Neural cell (in vitro differentiated cells): ENCODE measurements at regions not wholly inside any gene's neighbourhood (a gene's known extent, or its start where the extent isn't known, plus 50 kb on each side); places are given as distances from the start of the nearest gene placed in this dataset.

Experiments
- H2AFZ ChIP-seq: fragments of 200-600, 300-800 bp; sonication (generic), shearing (Covaris generic); 2 replicates; pipeline ENCODE4 v1.6.0; 2014; ENCODE audit warnings: low read depth, mild to moderate bottlenecking, antibody characterized with exemption, low read length, moderate library complexity
- H3F3A ChIP-seq: fragments of 200-600 bp; shearing (Covaris generic); 2 replicates; pipeline ENCODE4 v1.6.1; 2016; ENCODE audit warnings: mild to moderate bottlenecking, moderate library complexity, mixed read lengths, antibody characterized with exemption, low read length; ENCODE audit not compliant: insufficient read depth, poor library complexity, severe bottlenecking
- H3K27ac ChIP-seq: fragments of 200-600, 300-800 bp; sonication (generic), shearing (Covaris generic); 2 replicates; pipeline ENCODE4 v1.5.1; 2014; ENCODE audit warnings: mild to moderate bottlenecking, low read length, moderate library complexity
- H3K27me3 ChIP-seq: fragments of 300-800, 200-600 bp; sonication (generic), shearing (Covaris generic); 2 replicates; pipeline ENCODE4 v1.6.0; 2014; ENCODE audit warnings: mild to moderate bottlenecking, low read depth, low read length, moderate library complexity; ENCODE audit not compliant: insufficient read depth
- H3K36me3 ChIP-seq: fragments of 300-800, 200-600 bp; sonication (generic), shearing (Covaris generic); 2 replicates; pipeline ENCODE4 v1.5.1; 2014; ENCODE audit warnings: mild to moderate bottlenecking, antibody characterized with exemption, low read length, moderate library complexity; ENCODE audit not compliant: insufficient read depth
- H3K4me2 ChIP-seq: fragments of 300-800, 200-600 bp; sonication (generic), shearing (Covaris generic); 2 replicates; pipeline ENCODE4 v1.6.0; 2014; ENCODE audit warnings: mild to moderate bottlenecking, low read length
- H3K4me3 ChIP-seq: fragments of 300-800, 200-600 bp; sonication (generic), shearing (Covaris generic); 2 replicates; pipeline ENCODE4 v1.5.1; 2014; ENCODE audit warnings: mild to moderate bottlenecking, low read length, moderate library complexity
- H3K79me2 ChIP-seq: fragments of 200-600 bp; shearing (Covaris generic); replicated peaks from 2 replicates; pipeline ENCODE4 v1.6.0; 2014; ENCODE audit warnings: mild to moderate bottlenecking, low read length, moderate library complexity; ENCODE audit not compliant: insufficient read depth
- H3K9ac ChIP-seq: fragments of 300-800, 200-600 bp; sonication (generic), shearing (Covaris generic); 2 replicates; pipeline ENCODE4 v1.6.1; 2016; ENCODE audit warnings: mild to moderate bottlenecking, low read length, mixed read lengths
- H3K9me2 ChIP-seq: fragments of 200-600 bp; shearing (Covaris generic); 2 replicates; pipeline ENCODE4 v1.6.1; 2016; ENCODE audit warnings: mild to moderate bottlenecking, low read length, mixed read lengths; ENCODE audit not compliant: insufficient read depth
- H3K9me3 ChIP-seq: fragments of 200-600, 300-800 bp; sonication (generic), shearing (Covaris generic); 2 replicates; pipeline ENCODE4 v1.6.1; 2016; ENCODE audit warnings: mild to moderate bottlenecking, mixed run types, low read length, moderate library complexity, mixed read lengths
- H4K20me1 ChIP-seq: fragments of 200-600 bp; shearing (Covaris generic); 2 replicates; pipeline ENCODE4 v1.6.1; 2016; ENCODE audit warnings: mild to moderate bottlenecking, mixed run types; ENCODE audit not compliant: insufficient read depth
- EP300 ChIP-seq: fragments of 450-650 bp; conservative IDR thresholded peaks from 2 replicates; pipeline ENCODE4 v1.6.1; 2014; ENCODE audit warnings: antibody characterized with exemption, mild to moderate bottlenecking, moderate library complexity; ENCODE audit not compliant: poor library complexity, severe bottlenecking
- EZH2 ChIP-seq: fragments of 200-600, 300-800 bp; shearing (Covaris generic), sonication (generic); IDR thresholded peaks from 2 replicates; pipeline ENCODE4 v1.6.1; 2014; ENCODE audit warnings: antibody characterized with exemption, low read length, borderline replicate concordance, mild to moderate bottlenecking; ENCODE audit not compliant: insufficient read depth, poor library complexity, severe bottlenecking
- MXI1 ChIP-seq: fragments of 450-650 bp; conservative IDR thresholded peaks from 2 replicates; pipeline ENCODE4 v1.6.1; 2014; ENCODE audit warnings: antibody characterized with exemption, mild to moderate bottlenecking; ENCODE audit not compliant: poor library complexity, severe bottlenecking
- POLR2AphosphoS5 ChIP-seq: IDR thresholded peaks from 2 replicates; pipeline ENCODE4 v1.6.1; 2012
- RAD21 ChIP-seq: fragments of 450-650 bp; conservative IDR thresholded peaks from 2 replicates; pipeline ENCODE4 v1.6.1; 2014; ENCODE audit warnings: antibody characterized with exemption, mild to moderate bottlenecking, moderate library complexity
- SMC3 ChIP-seq: fragments of 450-650 bp; conservative IDR thresholded peaks from 2 replicates; pipeline ENCODE4 v1.6.1; 2014; ENCODE audit warnings: antibody characterized with exemption, mild to moderate bottlenecking, moderate library complexity; ENCODE audit not compliant: poor library complexity
- TAF1 ChIP-seq: IDR thresholded peaks from 2 replicates; pipeline ENCODE4 v1.6.1; 2012; ENCODE audit warnings: low read depth
- TF ChIP-seq, protein P1 (sequence below): fragments of 450-650 bp; IDR thresholded peaks from 2 replicates; pipeline ENCODE4 v1.5.1; 2014; ENCODE audit warnings: antibody characterized with exemption, mild to moderate bottlenecking, moderate library complexity; ENCODE audit not compliant: poor library complexity, severe bottlenecking
- TF ChIP-seq, protein P2 (sequence below): IDR thresholded peaks from 2 replicates; pipeline ENCODE4 v1.6.1; 2012; ENCODE audit warnings: borderline replicate concordance

DNA sequence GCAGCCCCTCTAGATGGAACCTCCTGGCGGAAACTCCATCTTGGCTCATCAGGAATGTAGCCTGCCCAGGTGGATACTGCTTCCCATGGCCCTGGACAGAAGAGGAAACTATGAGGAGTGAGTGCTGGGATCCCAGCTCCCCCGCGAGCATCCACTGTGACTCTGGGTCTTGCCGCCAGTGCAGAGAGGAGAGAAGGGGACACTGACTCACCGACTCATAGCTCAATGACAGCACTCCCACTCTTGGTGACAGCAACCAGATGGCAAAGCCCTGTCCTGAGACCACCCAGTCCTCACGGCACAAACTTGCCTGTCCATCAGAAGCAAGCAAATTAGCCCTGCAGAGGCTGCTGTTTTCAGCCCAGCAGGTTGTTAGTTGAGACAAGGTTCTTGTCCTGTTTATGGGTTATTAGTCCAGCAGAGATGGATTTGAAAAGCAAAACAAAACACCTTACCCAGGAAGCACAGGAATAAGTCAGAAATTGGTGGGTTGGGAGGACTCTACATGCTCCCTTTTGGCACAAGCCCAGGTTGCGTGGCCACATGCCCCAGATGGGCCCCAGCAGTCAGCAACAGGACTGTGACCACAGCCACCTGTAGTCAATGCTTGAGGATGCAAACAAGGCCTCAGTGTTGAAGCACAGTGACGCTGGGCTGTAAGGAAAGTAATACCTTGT, 111.5 kb upstream of the GLI2 start:
- Histone ChIP-seq H3K9me3 (peaks cover 5% of the 10 kb centered on the region), H3K27ac (no peak overlapping the region), H3K9me2 (no peaks in the 10 kb centered on the region), H3K79me2 (no peaks in the 10 kb centered on the region), H3K27me3 (no peaks in the 10 kb centered on the region), H4K20me1 (no peaks in the 10 kb centered on the region), H3K36me3 (no peaks in the 10 kb centered on the region), H3K9ac (no peak overlapping the region), H3F3A (no peaks in the 10 kb centered on the region), H3K4me3 (no peak overlapping the region), H2AFZ (no peak overlapping the region), H3K4me2 (no peak overlapping the region)
- TF ChIP-seq EP300 (no peak), RAD21 (no peak)

DNA sequence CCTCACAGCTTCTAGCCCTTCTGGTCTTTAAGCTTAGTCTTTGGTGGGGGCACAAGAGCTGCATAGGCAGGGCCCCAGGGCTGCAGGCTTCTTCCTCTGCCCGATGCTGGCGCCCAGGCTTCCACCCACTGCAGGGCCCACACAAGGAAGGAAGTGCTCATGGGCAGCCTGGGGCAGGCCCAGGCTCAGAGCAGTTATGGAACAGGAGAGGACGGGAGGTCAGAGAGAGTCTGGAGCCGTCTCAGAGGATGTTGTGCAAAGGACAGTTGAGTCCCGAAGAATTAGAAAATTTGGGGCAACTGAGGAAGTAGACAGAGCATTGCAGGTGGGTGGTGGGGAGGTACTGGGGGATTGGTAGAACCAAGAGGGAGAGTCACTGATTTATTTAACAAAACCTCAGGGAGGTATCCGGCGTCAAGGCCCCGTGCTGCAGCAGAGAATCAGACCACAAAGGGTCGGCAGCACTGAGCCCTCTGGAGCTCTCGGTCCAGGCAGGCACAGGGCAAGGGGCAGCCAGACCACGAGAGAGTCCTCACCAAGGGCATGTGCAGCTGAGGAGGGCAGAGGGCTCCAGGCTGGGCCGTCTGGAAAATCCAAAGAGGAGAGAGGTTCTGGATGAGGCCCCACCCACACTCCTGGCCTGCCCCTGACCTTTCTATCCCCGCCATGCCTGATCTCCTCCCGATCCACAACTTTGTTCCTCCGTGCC, 110.8 kb upstream of the GLI2 start:
- Histone ChIP-seq H3K36me3 (no peaks in the 10 kb centered on the region), H4K20me1 (no peaks in the 10 kb centered on the region), H3K9me2 (no peaks in the 10 kb centered on the region), H3K9me3 (peaks cover 5% of the 10 kb centered on the region), H3F3A (no peaks in the 10 kb centered on the region), H3K79me2 (no peaks in the 10 kb centered on the region), H3K27ac (no peak overlapping the region), H3K4me3 (no peak overlapping the region), H3K4me2 (no peak overlapping the region), H3K9ac (no peak overlapping the region), H3K27me3 (no peaks in the 10 kb centered on the region), H2AFZ (no peak overlapping the region)
- TF ChIP-seq, protein P1, sequence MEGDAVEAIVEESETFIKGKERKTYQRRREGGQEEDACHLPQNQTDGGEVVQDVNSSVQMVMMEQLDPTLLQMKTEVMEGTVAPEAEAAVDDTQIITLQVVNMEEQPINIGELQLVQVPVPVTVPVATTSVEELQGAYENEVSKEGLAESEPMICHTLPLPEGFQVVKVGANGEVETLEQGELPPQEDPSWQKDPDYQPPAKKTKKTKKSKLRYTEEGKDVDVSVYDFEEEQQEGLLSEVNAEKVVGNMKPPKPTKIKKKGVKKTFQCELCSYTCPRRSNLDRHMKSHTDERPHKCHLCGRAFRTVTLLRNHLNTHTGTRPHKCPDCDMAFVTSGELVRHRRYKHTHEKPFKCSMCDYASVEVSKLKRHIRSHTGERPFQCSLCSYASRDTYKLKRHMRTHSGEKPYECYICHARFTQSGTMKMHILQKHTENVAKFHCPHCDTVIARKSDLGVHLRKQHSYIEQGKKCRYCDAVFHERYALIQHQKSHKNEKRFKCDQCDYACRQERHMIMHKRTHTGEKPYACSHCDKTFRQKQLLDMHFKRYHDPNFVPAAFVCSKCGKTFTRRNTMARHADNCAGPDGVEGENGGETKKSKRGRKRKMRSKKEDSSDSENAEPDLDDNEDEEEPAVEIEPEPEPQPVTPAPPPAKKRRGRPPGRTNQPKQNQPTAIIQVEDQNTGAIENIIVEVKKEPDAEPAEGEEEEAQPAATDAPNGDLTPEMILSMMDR: no peak
- TF ChIP-seq RAD21 (no peak), EZH2 (no peak), EP300 (no peak), POLR2AphosphoS5 (no peak), TAF1 (no peak), MXI1 (no peak), SMC3 (no peak)
- TF ChIP-seq, protein P2, sequence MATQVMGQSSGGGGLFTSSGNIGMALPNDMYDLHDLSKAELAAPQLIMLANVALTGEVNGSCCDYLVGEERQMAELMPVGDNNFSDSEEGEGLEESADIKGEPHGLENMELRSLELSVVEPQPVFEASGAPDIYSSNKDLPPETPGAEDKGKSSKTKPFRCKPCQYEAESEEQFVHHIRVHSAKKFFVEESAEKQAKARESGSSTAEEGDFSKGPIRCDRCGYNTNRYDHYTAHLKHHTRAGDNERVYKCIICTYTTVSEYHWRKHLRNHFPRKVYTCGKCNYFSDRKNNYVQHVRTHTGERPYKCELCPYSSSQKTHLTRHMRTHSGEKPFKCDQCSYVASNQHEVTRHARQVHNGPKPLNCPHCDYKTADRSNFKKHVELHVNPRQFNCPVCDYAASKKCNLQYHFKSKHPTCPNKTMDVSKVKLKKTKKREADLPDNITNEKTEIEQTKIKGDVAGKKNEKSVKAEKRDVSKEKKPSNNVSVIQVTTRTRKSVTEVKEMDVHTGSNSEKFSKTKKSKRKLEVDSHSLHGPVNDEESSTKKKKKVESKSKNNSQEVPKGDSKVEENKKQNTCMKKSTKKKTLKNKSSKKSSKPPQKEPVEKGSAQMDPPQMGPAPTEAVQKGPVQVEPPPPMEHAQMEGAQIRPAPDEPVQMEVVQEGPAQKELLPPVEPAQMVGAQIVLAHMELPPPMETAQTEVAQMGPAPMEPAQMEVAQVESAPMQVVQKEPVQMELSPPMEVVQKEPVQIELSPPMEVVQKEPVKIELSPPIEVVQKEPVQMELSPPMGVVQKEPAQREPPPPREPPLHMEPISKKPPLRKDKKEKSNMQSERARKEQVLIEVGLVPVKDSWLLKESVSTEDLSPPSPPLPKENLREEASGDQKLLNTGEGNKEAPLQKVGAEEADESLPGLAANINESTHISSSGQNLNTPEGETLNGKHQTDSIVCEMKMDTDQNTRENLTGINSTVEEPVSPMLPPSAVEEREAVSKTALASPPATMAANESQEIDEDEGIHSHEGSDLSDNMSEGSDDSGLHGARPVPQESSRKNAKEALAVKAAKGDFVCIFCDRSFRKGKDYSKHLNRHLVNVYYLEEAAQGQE: no peak
